ENCODE measurements at regions not wholly inside any gene's neighbourhood (a gene's known extent, or its start where the extent isn't known, plus 50 kb on each side); places are given as distances from the start of the nearest gene placed in this dataset.

DNA sequence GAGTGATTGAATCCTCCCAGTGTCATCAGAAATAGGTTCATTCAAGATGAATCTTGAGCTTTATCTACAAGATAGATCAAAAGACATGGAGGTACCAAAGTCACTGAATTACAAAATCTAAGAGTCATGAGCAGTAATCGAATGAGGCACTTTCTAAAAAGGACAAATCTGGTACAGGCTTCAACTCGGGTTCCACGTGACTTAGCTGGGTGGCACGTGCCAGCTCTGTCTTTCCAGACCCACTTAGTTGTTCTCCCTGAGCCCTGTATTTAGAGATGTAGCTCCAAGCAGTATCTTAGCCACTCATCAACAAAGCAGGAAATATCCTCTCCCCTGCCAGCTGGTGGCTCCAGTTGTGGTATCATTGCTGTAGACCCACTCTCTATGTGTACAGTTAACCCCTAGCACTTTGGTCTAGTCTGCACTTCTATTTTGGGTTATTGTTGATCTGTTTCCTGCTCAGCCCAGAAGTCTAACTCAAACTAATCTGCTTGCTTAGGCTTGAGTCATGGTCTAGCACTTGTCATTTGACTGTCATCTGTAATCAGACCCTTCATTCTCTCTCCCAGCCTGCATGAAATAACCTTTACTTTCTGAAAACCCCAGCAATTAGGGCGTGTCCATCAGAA is 528.7 kb downstream of the ETS1 start:
- H3K4me1 Mint-ChIP-seq: peaks cover under 1 to 14% (median 8%) of the 10 kb centered on the region in 3 donors
- ATAC-seq (ENCODE audit: low read depth in 2 of 2) (no peak), DNase-seq (no peak)
- peaks cover 4 to 15% (median 4%) of the 10 kb centered on the region in 3 donors for H3K27me3 Mint-ChIP-seq
- no peak overlapping the region for H3K4me3 Mint-ChIP-seq
- no peak overlapping the region for H3K27ac Mint-ChIP-seq
- H3K36me3 Mint-ChIP-seq: no peaks in the 10 kb centered on the region
- H3K9me3 Mint-ChIP-seq: peaks cover 0 to 6% (median 0%) of the 10 kb centered on the region in 7 donors

DNA sequence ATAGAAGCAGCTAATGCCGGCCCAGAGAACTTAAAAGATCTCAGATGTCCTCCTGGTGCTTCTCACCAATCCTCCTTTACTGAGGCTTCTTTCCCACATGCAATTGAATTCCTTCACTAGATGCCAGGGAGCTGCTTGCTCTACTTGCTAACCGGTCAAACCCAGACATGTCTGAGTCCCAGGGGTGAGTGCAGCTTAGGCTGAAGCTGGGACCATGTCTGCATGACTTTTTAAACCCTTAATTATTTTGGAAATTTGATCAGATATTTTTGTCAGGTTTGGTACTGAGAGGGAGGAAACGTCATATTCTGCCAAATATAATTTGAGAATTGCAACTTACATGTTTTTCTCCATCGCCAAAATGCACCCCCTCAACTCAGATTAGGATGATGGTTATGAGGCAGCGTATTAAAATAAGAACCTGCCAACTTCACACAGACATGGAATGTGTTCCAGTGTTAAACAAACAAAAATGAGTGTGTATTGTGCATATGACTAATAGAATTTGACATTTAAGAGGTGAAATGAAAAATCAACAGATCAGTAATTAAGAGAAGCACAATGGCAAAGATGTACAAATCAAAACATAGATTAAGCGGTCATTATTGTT is 529.5 kb downstream of the ETS1 start:
- no peak overlapping the region for H3K27ac Mint-ChIP-seq
- H3K9me3 Mint-ChIP-seq: peaks cover 0 to 4% (median 0%) of the 10 kb centered on the region in 7 donors
- H3K36me3 Mint-ChIP-seq: no peaks in the 10 kb centered on the region
- DNase-seq (no peak), ATAC-seq (ENCODE audit: low read depth in 2 of 2) (no peak)
- H3K27me3 Mint-ChIP-seq: peaks cover 0 to 15% (median 0%) of the 10 kb centered on the region in 3 donors
- no peak overlapping the region for H3K4me3 Mint-ChIP-seq
- peaks cover 8 to 22% (median 15%) of the 10 kb centered on the region in 3 donors for H3K4me1 Mint-ChIP-seq

DNA sequence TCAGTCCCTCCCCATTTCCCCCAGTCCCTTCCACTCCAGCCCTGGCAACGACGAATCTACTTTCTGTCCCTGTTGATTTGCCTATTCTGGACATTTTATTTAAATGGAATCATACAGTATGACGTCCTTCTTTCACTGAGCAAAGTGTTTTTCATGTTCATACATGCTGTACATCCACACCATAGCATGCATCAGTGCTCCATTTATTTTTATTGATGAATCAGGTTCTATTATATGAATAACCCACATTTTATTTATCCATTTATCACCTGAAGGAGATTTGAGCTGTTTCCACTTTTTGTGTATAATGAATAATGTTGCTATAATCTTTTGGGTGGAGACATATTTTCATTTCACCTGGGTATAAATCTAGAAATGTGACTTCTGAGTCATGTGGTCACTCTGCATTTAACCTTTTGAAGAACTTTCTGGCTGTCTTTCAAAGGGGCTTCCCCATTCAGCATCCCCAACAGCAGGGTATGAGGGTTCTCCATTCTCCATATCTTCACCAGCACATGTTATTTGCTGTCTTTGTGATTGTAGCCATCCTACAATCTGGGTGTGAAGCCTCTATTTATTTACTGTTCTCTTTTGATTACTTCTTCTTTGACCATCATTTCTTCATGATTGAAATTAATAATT is 531.7 kb downstream of the ETS1 start:
- ATAC-seq (ENCODE audit: low read depth in 2 of 2) (no peak), DNase-seq (no peak)
- Mint-ChIP-seq H3K27ac (peak overlapping the region in 1 of 6 donors; percentile 33), H3K4me1 (peaks cover 22 to 35% (median 26%) of the 10 kb centered on the region in 3 donors), H3K27me3 (peaks cover 0 to 7% (median 0%) of the 10 kb centered on the region in 3 donors), H3K36me3 (no peaks in the 10 kb centered on the region), H3K9me3 (peaks cover 0 to 5% (median 0%) of the 10 kb centered on the region in 7 donors), H3K4me3 (peak overlapping the region in 4 of 8 donors; percentile 29 to 77 (median 42))

DNA sequence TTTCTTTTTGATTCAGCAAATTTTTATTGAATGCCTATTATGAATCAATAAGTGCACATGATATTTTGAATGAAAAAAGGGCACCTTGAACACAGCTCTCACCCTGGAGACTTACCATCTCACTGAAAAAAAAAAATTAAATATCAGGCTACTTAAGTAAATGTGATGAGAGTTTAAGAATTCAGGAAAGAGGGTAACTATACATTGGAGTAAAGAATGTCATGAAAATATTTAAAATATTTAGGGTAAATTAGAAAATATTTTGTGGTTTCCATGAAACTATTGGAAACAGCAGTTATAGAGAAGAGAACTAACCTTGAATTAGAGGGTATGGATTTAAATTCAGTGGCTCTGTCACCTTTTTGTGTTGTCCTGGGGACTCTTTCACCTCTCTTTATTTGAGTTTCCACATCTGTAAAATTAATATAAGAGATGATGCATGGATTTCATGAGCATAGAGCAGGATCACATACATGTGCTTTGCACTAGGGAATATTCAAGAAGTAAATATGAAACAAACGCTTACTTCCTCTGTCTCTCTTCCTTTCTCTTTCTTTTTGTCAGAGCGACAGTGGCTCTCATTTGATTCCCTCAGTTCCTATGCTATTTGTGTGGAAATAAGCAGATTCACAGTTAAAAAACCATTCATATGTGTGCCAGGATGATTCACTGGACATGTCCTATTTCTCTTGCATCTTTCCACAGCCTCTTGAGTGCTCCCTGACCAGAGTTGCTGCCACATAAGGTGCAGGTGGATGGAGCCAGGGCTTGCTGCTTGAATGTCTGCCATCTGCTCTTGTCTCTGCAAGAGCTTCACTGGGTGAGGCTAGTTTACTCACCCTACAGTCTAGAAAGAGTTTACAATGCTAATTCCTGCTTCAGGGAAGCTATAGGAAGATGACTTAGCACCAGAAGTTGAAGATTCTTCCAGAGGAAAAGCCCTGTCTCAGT is 533.1 kb downstream of the ETS1 start:
- Mint-ChIP-seq H3K4me1 (peaks cover 22 to 35% (median 26%) of the 10 kb centered on the region in 3 donors), H3K36me3 (no peaks in the 10 kb centered on the region), H3K27ac (peak overlapping the region; percentile 61 to 97 (median 88)), H3K4me3 (peak overlapping the region; percentile 70 to 91 (median 86)), H3K27me3 (peaks cover 0 to 10% (median 0%) of the 10 kb centered on the region in 3 donors), H3K9me3 (peaks cover 0 to 5% (median 0%) of the 10 kb centered on the region in 7 donors)
- ATAC-seq (ENCODE audit: low read depth in 2 of 2) (peak; percentile 60 to 77), DNase-seq (no peak)

DNA sequence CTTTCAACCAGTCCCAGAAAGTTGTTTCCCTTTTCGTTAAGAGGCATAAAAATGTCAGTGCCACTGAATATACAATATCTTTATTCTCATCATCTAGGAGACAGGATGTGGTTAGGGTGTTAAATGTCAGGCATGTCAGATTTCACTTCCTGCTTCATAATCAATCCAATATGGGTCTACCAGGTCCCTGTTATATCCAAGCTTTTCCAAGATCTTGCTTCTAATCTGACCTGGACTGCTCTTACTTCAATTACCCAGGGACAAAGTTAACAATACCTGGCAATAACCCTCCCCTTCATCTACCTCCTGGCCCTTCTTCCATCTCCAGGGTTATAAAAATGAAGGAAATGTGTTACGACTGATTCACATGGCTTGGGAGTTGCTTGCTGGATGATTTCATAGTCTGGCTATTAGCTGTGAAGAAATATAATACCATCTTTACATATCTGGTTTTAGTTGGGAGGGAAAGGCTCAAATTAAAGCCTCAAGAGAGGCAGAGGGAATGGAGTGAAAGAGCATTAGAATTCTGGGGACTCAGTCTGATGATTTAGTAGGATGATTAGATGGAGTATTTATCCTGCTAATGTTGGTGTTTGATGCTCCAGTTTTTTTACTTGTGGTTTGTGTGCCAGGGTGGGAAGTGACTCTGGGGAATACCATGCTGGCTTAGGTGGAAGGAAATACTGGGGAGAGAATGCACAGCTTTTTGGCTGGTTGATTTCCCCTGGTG is 534.3 kb downstream of the ETS1 start:
- Mint-ChIP-seq H3K27ac (peak overlapping the region; percentile 48 to 88 (median 57)), H3K27me3 (peaks cover 0 to 15% (median 0%) of the 10 kb centered on the region in 3 donors), H3K4me1 (peaks cover 22 to 35% (median 26%) of the 10 kb centered on the region in 3 donors), H3K4me3 (peak overlapping the region in 7 of 8 donors; percentile 17 to 61 (median 29)), H3K36me3 (no peaks in the 10 kb centered on the region), H3K9me3 (peaks cover 0 to 5% (median 0%) of the 10 kb centered on the region in 7 donors)
- DNase-seq: no peak
- ATAC-seq (ENCODE audit: low read depth in 2 of 2): peak; percentile 43 to 77

DNA sequence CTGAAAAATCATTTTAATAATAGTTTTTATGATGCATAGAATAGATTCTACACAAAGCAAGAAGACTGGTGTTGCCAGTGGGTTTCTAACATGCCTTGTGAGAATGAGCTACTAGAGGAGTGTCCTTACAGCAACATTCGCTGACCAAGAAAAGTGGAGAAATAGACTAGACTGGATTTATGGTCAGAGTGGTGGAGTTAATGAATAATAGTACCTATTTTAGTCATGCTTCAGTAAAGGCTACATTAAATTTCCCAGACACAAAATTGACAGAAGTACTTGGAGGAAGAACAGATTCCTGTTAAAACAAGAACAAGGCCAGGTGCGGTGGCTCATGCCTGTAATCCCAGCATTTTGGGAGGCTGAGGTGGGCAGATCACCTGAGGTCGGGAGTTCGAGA is 539.2 kb downstream of the ETS1 start:
- H3K27ac Mint-ChIP-seq: peak overlapping the region in 1 of 6 donors; percentile 21
- H3K27me3 Mint-ChIP-seq: peaks cover 13 to 34% (median 17%) of the 10 kb centered on the region in 3 donors
- H3K4me1 Mint-ChIP-seq: peaks cover 13 to 16% (median 15%) of the 10 kb centered on the region in 3 donors
- H3K4me3 Mint-ChIP-seq: no peak overlapping the region
- H3K36me3 Mint-ChIP-seq: no peaks in the 10 kb centered on the region
- H3K9me3 Mint-ChIP-seq: peaks cover 0 to 3% (median 0%) of the 10 kb centered on the region in 7 donors
- DNase-seq (no peak), ATAC-seq (ENCODE audit: low read depth in 2 of 2) (no peak)

DNA sequence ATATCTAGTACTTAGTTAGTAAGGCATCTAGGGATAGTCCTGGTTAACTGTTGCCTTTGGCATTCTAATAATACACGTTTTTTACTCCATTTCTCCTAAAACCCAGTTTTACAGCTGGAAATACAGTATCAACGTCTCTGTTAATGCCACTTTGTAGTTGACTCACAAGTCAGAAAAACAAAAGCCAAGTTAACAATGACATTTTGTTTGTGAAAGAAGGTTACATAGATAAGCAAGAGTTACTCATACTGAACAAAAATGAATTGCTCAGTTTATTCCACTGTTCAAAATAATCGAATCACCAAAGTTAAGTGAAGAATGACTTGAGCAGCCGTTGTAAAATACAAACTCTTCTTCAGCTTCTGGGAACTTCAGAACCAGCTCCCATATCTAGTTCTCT is 540.3 kb downstream of the ETS1 start:
- no peak overlapping the region for H3K4me3 Mint-ChIP-seq
- H3K36me3 Mint-ChIP-seq: no peaks in the 10 kb centered on the region
- DNase-seq: no peak
- peaks cover 10 to 15% (median 12%) of the 10 kb centered on the region in 3 donors for H3K4me1 Mint-ChIP-seq
- H3K27me3 Mint-ChIP-seq: peaks cover 19 to 44% (median 20%) of the 10 kb centered on the region in 3 donors
- no peak overlapping the region for H3K27ac Mint-ChIP-seq
- H3K9me3 Mint-ChIP-seq: peaks cover 0 to 3% (median 0%) of the 10 kb centered on the region in 7 donors
- no peak for ATAC-seq (ENCODE audit: low read depth in 2 of 2)

DNA sequence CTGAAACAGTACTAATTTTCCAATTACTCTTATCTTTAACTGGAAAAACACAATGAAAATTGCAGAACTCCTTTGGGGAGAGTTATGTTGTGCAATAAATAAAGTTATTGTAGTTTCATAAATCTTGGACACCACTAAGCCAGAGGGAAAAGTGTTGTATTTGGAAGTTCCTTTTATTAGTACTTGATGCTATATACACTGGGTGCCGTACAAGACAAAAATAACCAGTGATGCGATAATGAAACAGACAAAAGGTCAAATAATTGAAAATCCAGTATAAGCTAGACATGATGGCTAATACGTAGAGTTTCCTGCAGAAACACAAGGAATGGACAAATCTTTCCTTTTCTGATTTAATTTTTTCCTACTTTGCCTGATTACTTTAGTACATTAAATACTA is 541.1 kb downstream of the ETS1 start:
- no peak for ATAC-seq (ENCODE audit: low read depth in 2 of 2)
- no peak for DNase-seq
- H3K4me1 Mint-ChIP-seq: peaks cover 4 to 10% (median 8%) of the 10 kb centered on the region in 3 donors
- no peak overlapping the region for H3K4me3 Mint-ChIP-seq
- H3K9me3 Mint-ChIP-seq: peaks cover 0 to 3% (median 0%) of the 10 kb centered on the region in 7 donors
- H3K27me3 Mint-ChIP-seq: peaks cover 20 to 45% (median 20%) of the 10 kb centered on the region in 3 donors
- no peaks in the 10 kb centered on the region for H3K36me3 Mint-ChIP-seq
- H3K27ac Mint-ChIP-seq: no peak overlapping the region

DNA sequence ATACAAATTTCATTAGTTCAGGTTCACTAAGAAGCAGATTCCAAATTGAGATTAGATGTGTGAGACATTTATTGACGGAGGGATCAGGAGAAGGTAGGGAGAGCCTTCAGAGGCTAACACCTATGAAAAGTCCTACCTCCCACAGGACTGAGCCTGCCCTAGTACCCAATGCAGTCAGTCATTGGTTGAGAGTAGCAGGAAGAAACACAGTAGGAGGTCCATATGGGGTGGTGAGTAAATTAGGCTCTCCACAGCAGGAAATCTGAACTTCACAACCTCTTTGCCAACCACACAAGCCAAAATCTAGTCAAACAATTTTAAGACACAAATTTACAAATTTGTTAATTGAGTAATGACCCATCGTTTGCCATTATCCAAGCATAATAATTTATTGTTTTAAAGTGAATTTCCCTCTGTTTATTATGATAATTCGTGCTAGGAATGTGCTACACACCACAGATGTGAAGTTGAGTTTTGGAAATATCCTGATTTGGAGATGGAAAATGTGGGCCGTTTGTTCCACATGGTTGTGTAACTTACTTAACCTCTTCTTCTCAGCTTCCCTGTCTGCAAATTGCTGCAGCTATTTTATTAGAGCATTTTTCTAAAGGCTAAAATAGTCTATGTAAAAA is 542.1 kb downstream of the ETS1 start:
- ATAC-seq (ENCODE audit: low read depth in 2 of 2): no peak
- Mint-ChIP-seq H3K4me3 (no peak overlapping the region), H3K4me1 (peaks cover 3 to 7% (median 4%) of the 10 kb centered on the region in 3 donors)

DNA sequence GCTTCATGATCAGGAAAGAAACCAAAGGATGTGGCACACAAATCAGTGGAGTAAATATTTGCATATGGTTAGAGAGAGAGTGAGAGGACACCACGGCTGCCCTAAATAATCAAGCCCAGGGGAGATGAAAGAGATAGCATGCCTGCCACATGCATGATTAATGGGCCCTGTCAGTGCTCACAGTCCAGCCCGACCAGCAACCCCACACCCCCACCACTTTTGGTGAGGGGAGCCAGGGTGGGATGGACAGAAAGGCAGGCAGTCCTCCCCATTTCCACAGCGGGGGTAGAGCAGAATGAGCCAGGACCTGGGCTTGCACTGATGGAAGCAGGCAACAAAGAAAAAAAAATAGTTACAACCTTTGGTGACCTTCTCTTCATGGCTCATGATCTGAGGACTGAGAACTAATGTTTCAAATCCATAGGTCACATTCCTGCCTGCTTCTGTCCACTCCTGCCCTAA is 545.0 kb downstream of the ETS1 start:
- Mint-ChIP-seq H3K27ac (no peak overlapping the region), H3K4me3 (no peak overlapping the region), H3K4me1 (peaks cover 16 to 22% (median 16%) of the 10 kb centered on the region in 3 donors), H3K27me3 (peaks cover 22 to 40% (median 25%) of the 10 kb centered on the region in 3 donors), H3K9me3 (peaks cover 0 to 3% (median 0%) of the 10 kb centered on the region in 7 donors), H3K36me3 (no peaks in the 10 kb centered on the region)
- DNase-seq (no peak), ATAC-seq (ENCODE audit: low read depth in 2 of 2) (no peak)

More for the DNA sequence above, 542.1 kb downstream of the ETS1 start:
- peaks cover 20 to 45% (median 20%) of the 10 kb centered on the region in 3 donors for H3K27me3 Mint-ChIP-seq
- H3K27ac Mint-ChIP-seq: peak overlapping the region in 1 of 6 donors; percentile 8
- no peak for DNase-seq
- peaks cover 0 to 3% (median 0%) of the 10 kb centered on the region in 7 donors for H3K9me3 Mint-ChIP-seq
- H3K36me3 Mint-ChIP-seq: no peaks in the 10 kb centered on the region

DNA sequence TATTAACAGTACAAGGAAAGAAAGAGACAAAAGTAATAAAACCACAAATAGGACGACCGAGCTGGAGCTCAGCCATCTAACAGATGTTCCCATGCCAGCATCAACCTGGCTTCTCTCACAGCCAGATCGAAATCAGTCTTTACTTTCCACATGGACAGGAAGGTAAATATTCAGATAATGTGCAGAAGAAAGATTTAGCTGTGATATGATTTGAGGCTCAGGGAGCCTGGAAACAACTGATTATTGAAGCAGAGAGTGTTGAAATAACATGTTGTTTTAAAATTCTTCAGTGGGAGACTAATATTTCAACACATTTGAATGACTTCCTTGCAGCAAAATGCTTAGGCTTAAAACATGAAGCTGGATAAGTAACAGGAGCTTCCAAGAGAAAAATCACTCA is 546.8 kb downstream of the ETS1 start:
- Mint-ChIP-seq H3K27me3 (peaks cover 21 to 36% (median 23%) of the 10 kb centered on the region in 3 donors), H3K9me3 (peaks cover 0 to 3% (median 0%) of the 10 kb centered on the region in 7 donors), H3K4me1 (peaks cover 16 to 22% (median 16%) of the 10 kb centered on the region in 3 donors), H3K27ac (no peak overlapping the region), H3K36me3 (no peaks in the 10 kb centered on the region), H3K4me3 (no peak overlapping the region)
- DNase-seq: no peak
- ATAC-seq (ENCODE audit: low read depth in 2 of 2): no peak

Data from naive B cell (primary cell).